GM12878 (cell line): ENCODE measurements at regions not wholly inside any gene's neighbourhood (a gene's known extent, or its start where the extent isn't known, plus 50 kb on each side); places are given as distances from the start of the nearest gene placed in this dataset.

ENCODE experiments used
- ATAC-seq: fragments of 200-7000 bp; cut with Tn5 transposase; 3 replicates; pipeline ENCODE4 v1.9.1; 2020; ENCODE audit warnings: mild to moderate bottlenecking, moderate library complexity
- BruUV-seq: library from RNA; stranded (reverse); fragments of 400-500 nt; replicated peaks from 2 replicates; lab custom pipeline; 2021; lab: Mats Ljungman, UMichigan
- CTCF ChIA-PET: fragments of 300-600 bp; sonication (Branson Sonifier 250); formaldehyde crosslinking; extraction: SDS; loops from one replicate; lab custom pipeline; 2021; ENCODE audit warnings: inconsistent platforms; lab: Yijun Ruan, JAX
- POLR2A ChIA-PET: fragments of 350-600 bp; formaldehyde crosslinking; extraction: SDS; loops from one replicate; lab custom pipeline; 2021; ENCODE audit warnings: inconsistent platforms; lab: Charles Lee
- RAD21 ChIA-PET: fragments of 300-600 bp; sonication (Branson Sonifier 250); formaldehyde crosslinking; loops from one replicate; lab custom pipeline; 2023; ENCODE audit warnings: antibody characterized with exemption; ENCODE audit not compliant: unreplicated experiment; lab: Charles Lee
- SMC1A ChIA-PET: fragments of 300-600 bp; sonication (Branson Sonifier 250); formaldehyde crosslinking; loops from one replicate; lab custom pipeline; 2023; ENCODE audit not compliant: unreplicated experiment, uncharacterized antibody; lab: Charles Lee
- DNase-seq: peaks from one replicate; pipeline ENCODE4 v3.0.0-alpha.2; 2011; ENCODE audit warnings: low read depth, low spot score
- FAIRE-seq: peaks from 3 replicates; lab custom pipeline; 2011; peaks lifted over from hg19 to GRCh38; lab: Jason Lieb, UNC
- H2AFZ ChIP-seq: 2 replicates; pipeline ENCODE4 v1.6.0; 2011; ENCODE audit warnings: low read depth, low read length, control low read depth; ENCODE audit not compliant: control insufficient read depth
- H3K27ac ChIP-seq: 2 replicates; pipeline ENCODE4 v1.5.1; 2011; ENCODE audit warnings: control low read depth; ENCODE audit not compliant: control insufficient read depth, insufficient read depth
- H3K27me3 ChIP-seq, 2 experiments: replicated peaks in 1 of 2; 2 replicates each; pipeline versions ENCODE4 v1.6.0 to v1.6.1; 2011; ENCODE audit warnings: low read length in 1 of 2; ENCODE audit not compliant: control insufficient read depth in 2 of 2, insufficient read depth in 2 of 2
- H3K36me3 ChIP-seq, 2 experiments: 2 replicates each; pipeline ENCODE4 v1.5.1; 2011; ENCODE audit warnings: low read length in 1 of 2; ENCODE audit not compliant: control insufficient read depth in 2 of 2, insufficient read depth in 2 of 2
- H3K4me1 ChIP-seq: 2 replicates; pipeline ENCODE4 v1.6.1; 2011; ENCODE audit warnings: mild to moderate bottlenecking, low read length, moderate library complexity, mixed read lengths; ENCODE audit not compliant: control insufficient read depth, insufficient read depth
- H3K4me2 ChIP-seq: 2 replicates; pipeline ENCODE4 v1.6.0; 2011; ENCODE audit warnings: control low read depth; ENCODE audit not compliant: control insufficient read depth, insufficient read depth
- H3K4me3 ChIP-seq: fragments of 200-600 bp; sonication (generic); 2 replicates; pipeline ENCODE4 v1.5.1; 2016
- H3K79me2 ChIP-seq: 2 replicates; pipeline ENCODE4 v1.6.0; 2011; ENCODE audit warnings: low read length; ENCODE audit not compliant: control insufficient read depth, insufficient read depth
- H3K9ac ChIP-seq: 2 replicates; pipeline ENCODE4 v1.8.0; 2011; ENCODE audit warnings: low read length, control low read depth, mixed read lengths; ENCODE audit not compliant: control insufficient read depth, insufficient read depth
- H3K9me3 ChIP-seq: replicated peaks from 3 replicates; pipeline ENCODE4 v1.5.1; 2011; ENCODE audit warnings: mild to moderate bottlenecking, low read length; ENCODE audit not compliant: control insufficient read depth, insufficient read depth
- H4K20me1 ChIP-seq: 2 replicates; pipeline ENCODE4 v1.6.0; 2011; ENCODE audit not compliant: control insufficient read depth, insufficient read depth
- ASH2L ChIP-seq: fragments of 300-600, 200-600 bp; sonication (generic); IDR thresholded peaks from 2 replicates; pipeline ENCODE4 v1.6.1; 2017; ENCODE audit warnings: low read depth, mild to moderate bottlenecking, borderline replicate concordance
- CEBPB ChIP-seq, 2 experiments: fragments of 150-350 bp in 1 of 2; IDR thresholded peaks; 2 replicates each; pipeline ENCODE4 v1.6.1; 2012 to 2014; ENCODE audit warnings: low read depth in 2 of 2, low read length in 2 of 2, borderline replicate concordance in 1 of 2, inconsistent platforms in 1 of 2
- CREM ChIP-seq: IDR thresholded peaks from 2 replicates; pipeline ENCODE4 v1.6.1; 2014; ENCODE audit warnings: antibody characterized with exemption, low read depth
- FOS ChIP-seq: IDR thresholded peaks from 3 replicates; pipeline ENCODE4 v1.6.1; 2011; ENCODE audit warnings: borderline replicate concordance; ENCODE audit not compliant: insufficient read length; ENCODE audit errors: extremely low read depth
- KAT2A ChIP-seq: conservative IDR thresholded peaks from 2 replicates; pipeline ENCODE4 v1.6.1; 2011; ENCODE audit warnings: low read depth, low read length; ENCODE audit not compliant: control insufficient read depth
- NR2C2 ChIP-seq: IDR thresholded peaks from 2 replicates; pipeline ENCODE4 v1.6.1; 2011; ENCODE audit warnings: borderline replicate concordance, low read depth; ENCODE audit not compliant: control insufficient read depth, insufficient read length
- NR2F1 ChIP-seq: fragments of 450-650 bp; conservative IDR thresholded peaks from 2 replicates; pipeline ENCODE4 v1.6.1; 2017; ENCODE audit warnings: mild to moderate bottlenecking
- PML ChIP-seq: IDR thresholded peaks from 2 replicates; pipeline ENCODE4 v1.6.1; 2012; ENCODE audit warnings: low read length, inconsistent platforms
- SP1 ChIP-seq: IDR thresholded peaks from one replicate; pipeline ENCODE4 v1.6.1; 2011; ENCODE audit warnings: low read depth, low read length
- SREBF1 ChIP-seq: IDR thresholded peaks from 2 replicates; pipeline ENCODE4 v1.6.1; 2012; ENCODE audit warnings: mild to moderate bottlenecking, low read length
- SUPT20H ChIP-seq: IDR thresholded peaks from 2 replicates; pipeline ENCODE4 v1.6.1; 2011; ENCODE audit warnings: low read depth, mild to moderate bottlenecking, low read length, moderate library complexity, borderline replicate concordance; ENCODE audit not compliant: control insufficient read depth
- ZNF207 ChIP-seq: fragments of 450-650 bp; IDR thresholded peaks from 2 replicates; pipeline ENCODE4 v1.6.1; 2014; ENCODE audit warnings: antibody characterized with exemption, mild to moderate bottlenecking, borderline replicate concordance
- ZNF274 ChIP-seq: IDR thresholded peaks from one replicate; pipeline ENCODE4 v1.8.0; 2011; ENCODE audit not compliant: insufficient read length, insufficient read depth
- ZNF384 ChIP-seq: IDR thresholded peaks from 2 replicates; pipeline ENCODE4 v1.6.1; 2012; ENCODE audit warnings: low read depth, mild to moderate bottlenecking, low read length, improper control_type of control experiment, borderline replicate concordance
- ZZZ3 ChIP-seq: IDR thresholded peaks from 2 replicates; pipeline ENCODE4 v1.6.1; 2011; ENCODE audit warnings: low read depth; ENCODE audit not compliant: control insufficient read depth, insufficient read length
- WGBS: methylation state at CpG from one replicate; pipeline ENCODE4 v1.1.6; 2016; ENCODE audit warnings: low lambda C conversion rate; ENCODE audit not compliant: insufficient replicate concordance, insufficient coverage; ENCODE audit errors: missing lambda C conversion rate; 5-methylcytosine and 5-hydroxymethylcytosine counted together
- in situ Hi-C: fragments of 300-500 bp; cut with MboI; formaldehyde crosslinking; loops from 9 replicates; pipeline ENCODE4 v1.14.3; 2018; ENCODE audit warnings: mixed read lengths
- intact Hi-C: fragments of 100-400 bp; cut with micrococcal nuclease; formaldehyde crosslinking; loops from one replicate; pipeline ENCODE4 v1.14.2; 2022; ENCODE audit not compliant: unreplicated experiment
- TF ChIP-seq, protein P1 (sequence below): fragments of 450-650 bp; IDR thresholded peaks from 2 replicates; pipeline ENCODE4 v1.6.1; 2016; ENCODE audit warnings: mild to moderate bottlenecking
- TF ChIP-seq, protein P2 (sequence below): fragments of 450-650 bp; IDR thresholded peaks from 2 replicates; pipeline ENCODE4 v1.6.1; 2017; ENCODE audit warnings: mild to moderate bottlenecking, moderate library complexity
- TF ChIP-seq, protein P3 (sequence below): IDR thresholded peaks from 2 replicates; pipeline ENCODE4 v1.6.1; 2012; ENCODE audit warnings: low read depth, low read length, improper control_type of control experiment

DNA sequence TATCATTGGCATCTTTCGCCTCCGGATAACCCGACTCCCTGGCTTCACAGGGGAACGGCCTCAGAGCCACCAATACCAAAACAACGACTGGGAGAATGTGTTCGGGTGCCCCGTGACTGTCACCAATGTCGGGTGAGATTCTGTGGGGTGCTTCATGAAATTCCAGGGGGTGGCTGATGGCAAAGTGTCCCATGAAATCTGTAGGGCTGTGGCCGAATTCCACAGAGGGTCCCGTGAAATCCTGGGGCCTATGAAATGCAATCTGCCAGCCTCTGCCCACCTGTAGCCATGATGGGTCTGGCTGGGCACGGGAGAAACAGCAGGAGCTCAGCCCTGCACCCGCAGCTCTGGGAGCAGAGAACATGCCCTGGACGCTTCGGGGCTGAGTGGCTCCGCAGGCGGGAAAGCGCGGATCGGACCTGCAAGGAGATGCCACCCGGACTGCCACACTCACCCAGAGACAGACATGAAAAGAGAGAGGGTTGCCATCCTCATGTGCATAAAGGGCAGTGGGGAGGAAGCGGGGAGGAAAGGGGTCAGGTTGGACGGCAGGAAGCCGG is 192.4 kb downstream of the OLFM1 start:
- 37% methylated on average over 23 of the region's 23 CpGs for WGBS
- no TSS peak for BruUV-seq
- H3K36me3 ChIP-seq, result no peaks in the 10 kb centered on the region
- ATAC-seq (no peak), DNase-seq (no peak), FAIRE-seq (no peak)
- ChIA-PET POLR2A (no interaction called here), CTCF (no interaction called here), SMC1A (no interaction called here), RAD21 (no interaction called here)
- no peaks in the 10 kb centered on the region for H4K20me1 ChIP-seq
- no peak overlapping the region for H2AFZ ChIP-seq
- no peak overlapping the region for H3K9ac ChIP-seq
- no peaks in the 10 kb centered on the region for H3K9me3 ChIP-seq
- no peaks in the 10 kb centered on the region for H3K79me2 ChIP-seq
- H3K4me3 ChIP-seq, result no peak overlapping the region
- no peak overlapping the region for H3K27ac ChIP-seq
- intact Hi-C loops, result no loop called here
- H3K4me2 ChIP-seq, result no peak overlapping the region
- no peaks in the 10 kb centered on the region for H3K4me1 ChIP-seq
- in situ Hi-C loops, result no loop called here
- no peaks in the 10 kb centered on the region; a peak in 1 of 4 replicates for H3K27me3 ChIP-seq
- no peak for TF ChIP-seq CEBPB (IDR thresholded peaks at IDR 0.05; ENCODE audit: borderline replicate concordance in 1 of 2, low read depth in 2 of 2, low read length in 2 of 2)
- TF ChIP-seq, protein P1, sequence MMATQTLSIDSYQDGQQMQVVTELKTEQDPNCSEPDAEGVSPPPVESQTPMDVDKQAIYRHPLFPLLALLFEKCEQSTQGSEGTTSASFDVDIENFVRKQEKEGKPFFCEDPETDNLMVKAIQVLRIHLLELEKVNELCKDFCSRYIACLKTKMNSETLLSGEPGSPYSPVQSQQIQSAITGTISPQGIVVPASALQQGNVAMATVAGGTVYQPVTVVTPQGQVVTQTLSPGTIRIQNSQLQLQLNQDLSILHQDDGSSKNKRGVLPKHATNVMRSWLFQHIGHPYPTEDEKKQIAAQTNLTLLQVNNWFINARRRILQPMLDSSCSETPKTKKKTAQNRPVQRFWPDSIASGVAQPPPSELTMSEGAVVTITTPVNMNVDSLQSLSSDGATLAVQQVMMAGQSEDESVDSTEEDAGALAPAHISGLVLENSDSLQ, result no peak
- TF ChIP-seq, protein P2, sequence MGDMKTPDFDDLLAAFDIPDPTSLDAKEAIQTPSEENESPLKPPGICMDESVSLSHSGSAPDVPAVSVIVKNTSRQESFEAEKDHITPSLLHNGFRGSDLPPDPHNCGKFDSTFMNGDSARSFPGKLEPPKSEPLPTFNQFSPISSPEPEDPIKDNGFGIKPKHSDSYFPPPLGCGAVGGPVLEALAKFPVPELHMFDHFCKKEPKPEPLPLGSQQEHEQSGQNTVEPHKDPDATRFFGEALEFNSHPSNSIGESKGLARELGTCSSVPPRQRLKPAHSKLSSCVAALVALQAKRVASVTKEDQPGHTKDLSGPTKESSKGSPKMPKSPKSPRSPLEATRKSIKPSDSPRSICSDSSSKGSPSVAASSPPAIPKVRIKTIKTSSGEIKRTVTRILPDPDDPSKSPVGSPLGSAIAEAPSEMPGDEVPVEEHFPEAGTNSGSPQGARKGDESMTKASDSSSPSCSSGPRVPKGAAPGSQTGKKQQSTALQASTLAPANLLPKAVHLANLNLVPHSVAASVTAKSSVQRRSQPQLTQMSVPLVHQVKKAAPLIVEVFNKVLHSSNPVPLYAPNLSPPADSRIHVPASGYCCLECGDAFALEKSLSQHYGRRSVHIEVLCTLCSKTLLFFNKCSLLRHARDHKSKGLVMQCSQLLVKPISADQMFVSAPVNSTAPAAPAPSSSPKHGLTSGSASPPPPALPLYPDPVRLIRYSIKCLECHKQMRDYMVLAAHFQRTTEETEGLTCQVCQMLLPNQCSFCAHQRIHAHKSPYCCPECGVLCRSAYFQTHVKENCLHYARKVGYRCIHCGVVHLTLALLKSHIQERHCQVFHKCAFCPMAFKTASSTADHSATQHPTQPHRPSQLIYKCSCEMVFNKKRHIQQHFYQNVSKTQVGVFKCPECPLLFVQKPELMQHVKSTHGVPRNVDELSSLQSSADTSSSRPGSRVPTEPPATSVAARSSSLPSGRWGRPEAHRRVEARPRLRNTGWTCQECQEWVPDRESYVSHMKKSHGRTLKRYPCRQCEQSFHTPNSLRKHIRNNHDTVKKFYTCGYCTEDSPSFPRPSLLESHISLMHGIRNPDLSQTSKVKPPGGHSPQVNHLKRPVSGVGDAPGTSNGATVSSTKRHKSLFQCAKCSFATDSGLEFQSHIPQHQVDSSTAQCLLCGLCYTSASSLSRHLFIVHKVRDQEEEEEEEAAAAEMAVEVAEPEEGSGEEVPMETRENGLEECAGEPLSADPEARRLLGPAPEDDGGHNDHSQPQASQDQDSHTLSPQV, result no peak
- TF ChIP-seq NR2F1, result no peak
- TF ChIP-seq NR2C2, result no peak
- TF ChIP-seq ZNF207, result no peak
- no peak for TF ChIP-seq KAT2A
- TF ChIP-seq, protein P3, sequence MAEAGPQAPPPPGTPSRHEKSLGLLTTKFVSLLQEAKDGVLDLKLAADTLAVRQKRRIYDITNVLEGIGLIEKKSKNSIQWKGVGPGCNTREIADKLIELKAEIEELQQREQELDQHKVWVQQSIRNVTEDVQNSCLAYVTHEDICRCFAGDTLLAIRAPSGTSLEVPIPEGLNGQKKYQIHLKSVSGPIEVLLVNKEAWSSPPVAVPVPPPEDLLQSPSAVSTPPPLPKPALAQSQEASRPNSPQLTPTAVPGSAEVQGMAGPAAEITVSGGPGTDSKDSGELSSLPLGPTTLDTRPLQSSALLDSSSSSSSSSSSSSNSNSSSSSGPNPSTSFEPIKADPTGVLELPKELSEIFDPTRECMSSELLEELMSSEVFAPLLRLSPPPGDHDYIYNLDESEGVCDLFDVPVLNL, result no peak
- TF ChIP-seq SP1, result no peak
- TF ChIP-seq ZZZ3, result no peak
- no peak for TF ChIP-seq ZNF384
- no peak for TF ChIP-seq SUPT20H
- no peak for TF ChIP-seq CREM
- TF ChIP-seq SREBF1, result no peak
- TF ChIP-seq PML, result no peak
- TF ChIP-seq ASH2L, result no peak
- TF ChIP-seq FOS, result no peak
- TF ChIP-seq ZNF274, result no peak
